Bone marrow (tissue), 2 donors: ENCODE measurements at regions not wholly inside any gene's neighbourhood (a gene's known extent, or its start where the extent isn't known, plus 50 kb on each side); places are given as distances from the start of the nearest gene placed in this dataset.

Source experiments
- DNase-seq, 2 donors: peaks; one replicate each; lab custom pipeline; 2025; lab: John Stamatoyannopoulos, UW

DNA sequence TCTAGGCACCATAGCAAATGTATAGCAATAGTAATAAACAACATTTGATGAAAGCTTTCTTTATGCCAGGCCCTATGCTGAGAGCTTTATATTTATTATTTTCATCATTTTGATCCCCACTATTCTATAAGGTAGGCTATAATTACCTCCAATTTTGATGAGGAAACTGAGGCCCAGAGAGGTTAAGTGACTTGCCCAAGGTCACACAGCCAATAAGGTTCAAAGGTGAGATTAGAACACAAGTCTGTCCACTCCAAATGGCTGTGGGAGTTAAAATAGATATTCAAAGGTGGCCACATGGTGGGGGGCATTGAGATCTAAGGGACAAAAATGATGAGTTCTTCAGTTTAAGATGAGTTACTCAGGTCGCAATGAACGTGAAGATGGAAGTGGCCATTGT, 269.9 kb downstream of the BMP7 start:
- DNase-seq: no peak

DNA sequence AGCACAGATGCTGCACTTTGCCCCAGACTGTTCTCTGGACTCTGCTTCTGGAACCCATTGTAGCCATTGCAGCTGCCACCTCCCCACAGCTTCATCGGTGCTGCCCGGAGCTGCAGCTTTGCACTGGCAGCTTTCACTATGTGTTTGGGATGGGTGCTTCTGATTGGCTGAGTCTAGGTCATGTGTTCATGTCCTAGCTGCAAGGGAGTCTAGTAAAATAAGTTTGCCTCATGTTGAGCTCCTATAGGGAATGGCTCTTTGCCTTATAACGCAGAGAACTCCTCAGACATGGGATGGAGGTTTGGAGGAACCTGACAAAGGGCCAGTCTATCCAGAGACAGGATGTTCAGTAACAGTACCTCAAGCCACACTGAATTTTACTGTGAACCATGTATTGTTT, 268.0 kb downstream of the BMP7 start:
- DNase-seq: no peak

GRCh38 chr20:57000441-57000968, 265.9 kb downstream of the BMP7 start:
- no peak for DNase-seq

- DNase-seq: no peak
Measured at GRCh38 chr20:57001126-57001767, 265.2 kb downstream of the BMP7 start.

GRCh38 chr20:57002066-57002570, 264.3 kb downstream of the BMP7 start:
- DNase-seq: no peak

GRCh38 chr20:57003012-57003411, 263.4 kb downstream of the BMP7 start:
- DNase-seq: no peak

DNA sequence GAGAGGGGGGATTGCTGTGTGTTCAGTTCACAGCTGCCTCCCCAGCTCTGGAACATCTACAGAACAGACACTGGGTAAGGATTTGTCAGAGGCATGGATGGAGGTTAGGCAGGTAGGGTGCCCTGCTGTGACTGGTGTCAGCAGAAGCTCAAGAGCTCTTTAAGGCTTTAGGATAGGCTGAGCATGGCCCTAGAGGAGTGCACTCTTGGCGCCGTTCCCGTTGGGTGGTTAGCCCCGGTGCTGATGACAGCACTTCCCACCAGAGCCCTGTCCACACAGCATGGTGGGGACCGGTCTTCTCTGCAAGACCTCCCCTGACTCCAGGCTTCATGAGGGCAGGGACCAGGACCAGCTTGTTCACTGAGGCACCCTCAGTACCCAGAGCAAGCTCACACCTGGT, 262.0 kb downstream of the BMP7 start:
- DNase-seq: no peak

- DNase-seq: no peak
Measured at GRCh38 chr20:57004951-57005933, 261.2 kb downstream of the BMP7 start.

DNA sequence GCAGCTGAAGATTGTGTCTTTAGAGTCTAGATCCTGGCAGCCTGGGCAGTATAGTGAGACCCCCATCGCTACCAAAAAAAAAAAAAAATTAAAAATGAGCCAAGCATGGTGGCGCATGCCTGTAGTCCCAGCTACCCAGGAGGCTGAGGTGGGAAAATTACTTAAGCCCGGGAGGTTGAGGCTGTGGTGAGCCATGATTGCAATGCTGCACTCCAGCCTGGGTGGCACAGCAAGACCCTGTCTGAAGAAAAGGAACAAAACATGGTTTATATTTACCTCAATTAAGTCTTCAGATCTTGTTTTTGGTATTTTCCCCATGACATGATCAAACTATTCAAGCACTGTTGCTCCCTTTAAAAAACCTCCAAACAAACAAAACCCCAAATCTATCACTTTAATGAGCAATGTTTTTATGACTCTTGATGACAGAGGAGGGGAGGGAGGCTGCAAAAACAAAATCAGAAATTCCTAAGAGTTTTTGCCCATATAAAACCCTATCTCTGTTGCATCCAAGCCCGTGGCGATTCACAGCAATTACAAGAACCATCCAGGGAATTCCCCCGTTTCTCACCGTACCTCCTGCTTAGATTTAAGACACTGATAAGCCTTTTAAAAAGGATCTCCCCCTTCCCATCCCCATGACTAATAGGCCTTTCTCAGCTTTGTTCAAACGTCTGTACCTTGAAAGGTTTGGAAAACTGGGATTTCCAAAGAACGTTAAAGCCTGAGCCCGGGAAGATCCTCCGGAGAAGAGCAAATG, 259.9 kb downstream of the BMP7 start:
- no peak for DNase-seq

DNA sequence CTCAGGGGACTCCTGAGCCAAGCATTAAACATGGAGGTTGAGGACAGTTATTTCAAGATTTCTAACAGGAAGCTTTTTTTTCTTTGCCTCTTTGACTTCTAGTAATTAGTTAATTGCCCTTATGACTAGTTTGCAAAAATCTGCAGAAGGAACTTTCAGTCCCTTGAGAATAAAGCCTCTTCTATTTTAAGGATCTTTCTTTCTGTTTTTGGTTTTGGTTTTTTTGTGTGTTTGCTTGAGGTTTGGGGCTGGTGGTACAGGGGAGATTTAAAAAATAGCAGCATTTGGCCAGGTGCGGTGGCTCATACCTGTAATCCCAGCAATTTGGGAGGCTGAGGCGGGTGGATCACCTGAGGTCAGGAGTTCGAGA, 259.3 kb downstream of the BMP7 start:
- DNase-seq: no peak

DNA sequence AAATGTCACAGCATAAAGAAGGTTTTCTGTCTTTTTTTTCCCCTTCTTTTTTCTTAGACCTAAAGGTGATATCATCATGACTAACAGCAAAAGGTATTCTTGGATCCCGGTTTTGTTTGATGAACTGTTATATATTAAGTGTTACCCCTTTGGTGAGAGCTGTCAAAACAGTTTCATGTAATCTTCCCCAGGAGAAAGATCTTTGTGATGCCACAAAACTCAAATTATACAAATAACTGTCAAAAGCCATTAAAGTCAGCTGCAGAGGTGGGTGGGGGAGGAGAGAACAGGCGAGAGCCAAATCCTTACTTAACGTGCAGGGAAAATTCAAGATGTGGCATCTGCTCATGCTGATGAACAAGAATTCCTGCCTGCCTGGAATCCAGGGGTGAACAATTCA, 258.2 kb downstream of the BMP7 start:
- DNase-seq: no peak

DNA sequence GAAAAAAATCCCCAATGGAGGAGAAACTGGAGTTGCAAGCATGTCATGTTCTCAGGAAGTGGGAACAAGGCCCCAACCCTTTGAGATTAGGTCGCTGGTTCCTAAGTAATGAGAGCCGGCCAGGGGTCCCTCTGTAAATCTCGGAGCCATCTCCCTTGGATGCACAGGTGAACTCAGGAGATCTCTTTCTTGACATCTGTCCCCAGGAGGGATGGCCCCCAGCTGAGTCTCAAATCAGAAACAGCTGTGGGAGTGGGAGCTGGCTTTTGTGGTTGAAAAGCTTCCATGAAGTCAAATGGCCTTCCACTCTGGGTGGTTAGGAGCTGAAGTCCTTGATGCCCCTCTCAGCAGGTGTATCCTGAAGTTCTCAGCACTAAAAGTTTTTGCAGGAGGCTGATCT, 257.1 kb downstream of the BMP7 start:
- no peak for DNase-seq

DNA sequence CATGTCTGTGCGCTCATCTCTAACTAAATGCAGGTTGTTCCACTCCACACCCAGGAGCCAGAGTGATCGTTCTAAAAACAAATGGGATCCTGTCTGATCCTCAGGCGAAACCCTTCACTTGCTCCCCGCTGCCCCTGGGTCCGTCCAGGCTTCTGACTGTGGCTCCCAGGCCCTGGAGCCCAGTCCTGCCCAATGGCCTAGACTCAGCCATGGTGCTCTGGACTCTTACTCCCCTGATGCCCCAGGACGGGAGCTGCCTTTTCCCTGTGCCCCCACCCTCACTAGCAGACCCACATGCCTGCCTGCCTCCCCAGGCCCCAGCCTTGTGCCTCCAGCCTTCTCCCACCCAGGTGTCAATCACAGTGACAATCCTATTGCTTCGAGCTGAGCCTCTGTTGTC, 256.7 kb downstream of the BMP7 start:
- no peak for DNase-seq

GRCh38 chr20:57012691-57013090, 253.8 kb downstream of the BMP7 start:
- no peak for DNase-seq

DNA sequence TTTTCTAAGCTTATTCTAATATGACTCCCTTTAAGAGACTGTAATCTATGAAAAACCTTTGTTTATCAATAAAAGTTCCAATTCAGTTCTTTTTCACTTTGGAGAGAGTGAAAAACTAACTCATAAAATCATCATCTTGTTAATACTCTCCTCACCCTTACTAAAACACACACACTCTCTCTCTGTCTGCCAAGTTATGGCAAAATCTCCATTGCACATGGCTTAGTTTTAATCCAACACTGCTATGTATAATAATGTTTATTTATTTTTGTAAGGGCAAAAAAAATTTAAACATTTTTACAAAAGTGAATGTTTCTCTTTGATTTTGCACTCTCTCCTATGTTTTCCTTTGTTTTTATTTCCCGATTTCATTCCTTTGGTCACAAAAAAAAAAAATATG, 253.2 kb downstream of the BMP7 start:
- DNase-seq: no peak

- no peak for DNase-seq
Measured at GRCh38 chr20:57013741-57014140, 252.7 kb downstream of the BMP7 start.

DNA sequence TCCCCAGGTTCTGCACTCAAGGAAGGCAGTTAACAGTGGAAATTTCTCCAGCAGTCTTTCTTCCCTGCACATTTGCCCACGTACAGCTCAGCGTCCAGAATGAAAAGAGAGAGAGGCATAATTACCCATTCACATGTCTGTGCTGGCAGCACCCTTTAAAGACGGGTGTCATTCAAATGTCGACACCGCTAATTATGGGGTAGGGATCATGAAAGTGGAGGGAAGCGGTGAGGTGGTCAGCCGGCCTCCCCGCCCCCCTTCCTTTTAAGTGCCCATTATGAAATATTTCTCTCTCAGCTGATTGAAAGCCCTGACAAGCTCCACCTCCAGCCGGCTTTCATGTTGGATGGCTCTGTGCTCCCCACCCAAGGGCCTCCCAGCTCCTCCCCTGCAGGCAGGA, 246.1 kb downstream of the BMP7 start:
- no peak for DNase-seq

DNA sequence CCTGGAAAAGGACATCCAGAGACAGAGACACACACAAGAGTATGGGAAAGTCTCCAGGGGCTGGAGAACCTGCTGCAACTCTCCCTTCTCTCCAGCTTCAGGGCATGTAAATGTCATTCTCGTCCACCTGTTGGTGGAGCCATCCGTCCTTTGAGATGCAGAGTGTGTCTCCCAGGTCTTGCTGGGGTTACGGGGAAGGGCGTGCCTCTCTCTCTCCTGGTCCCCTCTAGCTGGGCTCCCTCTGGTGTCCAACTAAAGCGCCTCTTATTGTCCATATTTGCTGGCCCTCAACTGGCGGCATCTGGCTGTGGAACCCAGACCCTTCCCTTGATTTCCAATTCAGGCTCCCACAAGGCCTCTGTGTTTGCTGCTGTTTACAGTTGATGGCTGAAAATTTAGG, 244.1 kb downstream of the BMP7 start:
- DNase-seq: no peak

DNA sequence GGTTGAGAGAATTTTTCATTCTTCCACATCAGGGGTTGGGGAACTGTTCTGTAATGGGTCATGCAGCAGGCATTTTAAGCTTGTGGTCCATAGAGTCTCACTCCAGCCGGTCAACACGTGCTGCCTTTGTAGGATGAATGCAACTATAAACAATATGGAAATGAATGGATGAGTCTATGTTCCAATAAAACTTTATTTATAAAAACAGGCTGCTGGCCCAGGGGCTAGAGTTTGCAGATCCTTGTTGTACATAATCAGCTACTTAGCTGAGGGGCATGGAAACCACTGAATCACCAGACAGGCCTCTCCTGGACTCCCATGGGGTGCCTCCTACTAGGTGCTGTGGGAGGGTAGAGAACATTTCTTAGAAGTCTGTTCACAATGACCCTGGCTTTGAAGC, 243.4 kb downstream of the BMP7 start:
- no peak for DNase-seq

DNA sequence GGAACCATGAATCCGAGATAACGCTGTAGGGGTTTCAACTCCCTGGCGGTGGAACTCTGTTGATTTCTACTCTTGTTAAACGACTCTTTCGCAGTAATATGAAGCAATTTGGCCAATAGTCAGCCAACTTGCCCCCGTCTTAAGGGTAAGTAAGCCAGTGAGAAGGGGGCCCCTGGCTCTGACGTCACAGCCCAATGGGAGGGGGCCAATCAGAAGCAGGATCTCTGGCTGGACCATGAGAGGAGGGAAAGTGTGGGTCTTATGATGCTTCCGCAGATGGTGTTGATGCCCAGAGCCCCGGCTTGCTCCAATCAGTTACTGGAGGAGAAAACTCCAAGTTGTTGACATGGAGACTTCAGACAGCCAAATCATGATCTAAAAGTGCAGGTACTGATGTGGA, 242.4 kb downstream of the BMP7 start:
- no peak for DNase-seq

DNA sequence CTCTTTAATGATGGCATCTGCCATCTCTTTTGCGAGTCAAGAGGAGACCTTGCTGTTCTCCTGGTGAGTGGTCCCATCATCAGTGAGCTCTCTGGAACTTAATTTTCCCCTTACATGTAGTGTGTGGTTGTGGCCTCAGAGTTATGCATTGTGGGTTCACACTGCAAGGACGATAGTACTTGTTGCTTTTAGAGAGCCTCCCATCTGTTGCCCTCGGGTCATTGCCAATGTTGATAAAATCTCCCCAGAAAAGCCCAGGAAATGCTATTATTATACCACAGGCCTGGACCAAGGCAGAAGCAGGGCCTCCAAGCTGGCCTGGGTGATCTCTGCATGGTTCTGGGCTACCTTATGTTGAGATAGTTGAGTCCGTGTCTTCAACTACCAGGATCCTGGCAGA, 241.6 kb downstream of the BMP7 start:
- no peak for DNase-seq

DNA sequence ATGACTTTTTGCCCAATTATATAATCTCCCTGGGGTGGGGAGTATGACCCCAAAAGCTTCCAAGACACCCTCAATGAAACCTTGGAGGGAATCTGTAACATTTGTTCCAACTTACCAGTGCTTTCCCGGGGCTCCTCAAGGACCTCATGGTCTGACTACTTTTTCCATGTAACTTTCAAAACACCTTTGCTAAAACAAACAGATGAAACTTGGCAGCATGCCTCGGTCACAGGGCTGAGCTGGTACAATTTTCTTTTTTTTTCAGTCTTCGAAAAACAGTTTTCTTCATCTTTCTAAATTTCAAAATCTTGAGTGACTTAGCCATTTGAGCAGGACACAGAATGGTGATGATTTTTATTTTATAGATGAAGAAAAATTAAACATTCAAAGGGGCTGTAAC, 241.2 kb downstream of the BMP7 start:
- no peak for DNase-seq
